SK-N-MC (cell line): ENCODE measurements at regions not wholly inside any gene's neighbourhood (a gene's known extent, or its start where the extent isn't known, plus 50 kb on each side); places are given as distances from the start of the nearest gene placed in this dataset.

Experiments
- EZH2 ChIP-seq: fragments of 200-600 bp; sonication (generic); IDR thresholded peaks from one replicate; pipeline ENCODE4 v1.6.1; 2017; ENCODE audit warnings: antibody characterized with exemption
- FOXP2 ChIP-seq: optimal IDR thresholded peaks from 2 replicates; pipeline ENCODE3; 2011; ENCODE audit warnings: mild to moderate bottlenecking, moderate library complexity; ENCODE audit not compliant: insufficient read depth; ENCODE audit errors: extremely low read length, control extremely low read depth
- POLR2AphosphoS5 ChIP-seq: IDR thresholded peaks from 2 replicates; pipeline ENCODE4 v1.6.1; 2012; ENCODE audit warnings: mild to moderate bottlenecking, low read depth, low read length, borderline replicate concordance

GRCh38 chr17:6212766-6213165 is 142.6 kb downstream of the WSCD1 start:
- TF ChIP-seq EZH2 (no peak), POLR2AphosphoS5 (no peak), FOXP2 (no peak)
